ENCODE measurements at regions not wholly inside any gene's neighbourhood (a gene's known extent, or its start where the extent isn't known, plus 50 kb on each side); places are given as distances from the start of the nearest gene placed in this dataset.
"Not testable (repeated sequence)": the region's sequence is repeated elsewhere in the genome, so short reads cannot be mapped to it uniquely, and the experiment has no call there.

DNA sequence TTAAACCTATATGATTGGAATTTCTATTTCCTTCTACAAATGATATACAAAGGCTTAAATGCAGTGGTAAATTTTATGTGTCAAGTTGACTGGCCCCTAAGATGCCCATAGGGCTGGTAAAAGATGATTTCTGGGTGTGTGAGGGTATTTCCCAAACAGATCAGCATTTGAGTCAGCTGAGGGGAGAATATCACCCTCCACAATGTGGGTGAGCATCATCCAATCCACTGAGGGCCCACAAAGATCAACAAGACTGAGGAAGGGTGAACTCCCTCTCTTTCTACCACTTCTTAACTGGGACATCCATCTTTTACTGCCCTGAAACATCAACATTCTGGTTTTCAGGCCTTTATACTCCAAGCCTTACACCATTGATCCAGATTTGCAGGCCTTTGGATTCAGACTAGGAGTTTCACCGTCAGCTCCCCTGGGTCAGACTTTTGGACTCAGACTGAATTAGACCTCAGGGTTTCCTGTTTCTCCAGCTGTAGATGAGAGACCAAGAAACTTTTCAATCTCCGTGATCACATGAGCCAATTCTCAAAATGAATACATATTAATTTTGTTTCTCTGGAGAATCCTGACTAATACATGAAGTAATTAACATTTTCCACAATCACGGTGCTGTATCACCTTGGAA lies 1020.7 kb upstream of the SLIT2 start:
- no peak overlapping the region for H3K9ac ChIP-seq (ENCODE audit: low read depth in 1 of 2, low read length in 2 of 2)
- no peaks in the 10 kb centered on the region for H3K36me3 ChIP-seq (ENCODE audit: control insufficient read depth in 2 of 2, insufficient read depth in 2 of 2, low read length in 2 of 2)
- no peaks in the 10 kb centered on the region for H3K4me1 ChIP-seq (ENCODE audit: control insufficient read depth in 2 of 2, insufficient read depth in 2 of 2, low read length in 2 of 2)
- H3K9me3 ChIP-seq (ENCODE audit: control insufficient read depth in 2 of 2, low read length in 2 of 2) = no peaks in the 10 kb centered on the region
- H3K27ac ChIP-seq (ENCODE audit: low read depth in 2 of 2, low read length in 2 of 2) = no peak overlapping the region
- no peaks in the 10 kb centered on the region for H3K27me3 ChIP-seq (ENCODE audit: control insufficient read depth in 2 of 2, insufficient read depth in 2 of 2, low read length in 2 of 2)
- no peak overlapping the region for H3K4me3 ChIP-seq (ENCODE audit: low read length in 2 of 2)

DNA sequence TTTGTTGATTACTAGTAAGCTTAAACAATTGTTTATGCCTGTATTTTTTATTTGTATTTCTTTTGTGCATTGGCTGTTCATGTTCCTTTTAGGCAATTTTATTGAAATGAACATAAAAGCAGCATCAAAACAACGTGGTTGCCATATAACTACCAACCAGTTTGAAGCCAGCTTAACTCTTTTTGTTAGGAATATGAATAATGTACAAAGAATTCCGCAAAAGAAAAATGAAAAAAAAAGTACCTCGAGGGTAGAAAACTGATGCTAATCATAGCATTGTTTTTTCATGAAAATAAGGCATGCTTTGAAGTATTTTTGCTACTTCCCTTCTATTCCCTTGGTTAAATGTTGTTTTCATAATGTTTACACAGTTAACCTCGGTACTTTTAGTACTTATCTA lies 1024.0 kb upstream of the SLIT2 start:
- Histone ChIP-seq H3K27me3 (ENCODE audit: control insufficient read depth in 2 of 2, insufficient read depth in 2 of 2, low read length in 2 of 2) (no peaks in the 10 kb centered on the region), H3K9ac (ENCODE audit: low read depth in 1 of 2, low read length in 2 of 2) (no peak overlapping the region), H3K36me3 (ENCODE audit: control insufficient read depth in 2 of 2, insufficient read depth in 2 of 2, low read length in 2 of 2) (no peaks in the 10 kb centered on the region), H3K4me1 (ENCODE audit: control insufficient read depth in 2 of 2, insufficient read depth in 2 of 2, low read length in 2 of 2) (no peaks in the 10 kb centered on the region), H3K9me3 (ENCODE audit: control insufficient read depth in 2 of 2, low read length in 2 of 2) (no peaks in the 10 kb centered on the region), H3K4me3 (ENCODE audit: low read length in 2 of 2) (no peak overlapping the region), H3K27ac (ENCODE audit: low read depth in 2 of 2, low read length in 2 of 2) (no peak overlapping the region)

DNA sequence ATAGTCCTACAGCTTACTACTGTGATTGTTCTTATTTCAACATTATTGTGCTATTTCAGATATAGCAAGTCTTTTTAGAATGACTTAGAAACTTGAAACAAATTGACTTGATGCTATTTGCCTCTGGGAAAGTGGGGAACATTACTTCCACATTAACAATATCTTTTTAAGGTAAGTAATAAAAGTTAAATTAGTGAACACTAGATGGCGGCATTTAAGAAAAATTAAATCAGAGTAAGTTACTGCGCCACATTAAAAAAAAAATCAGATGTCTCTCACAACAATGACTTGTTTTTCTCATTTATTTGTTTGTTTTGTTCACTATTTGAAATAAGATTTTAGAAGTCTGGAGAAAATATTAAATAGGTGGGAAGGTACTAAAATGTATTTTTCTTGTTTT lies 1026.9 kb upstream of the SLIT2 start:
- Histone ChIP-seq H3K36me3 (ENCODE audit: control insufficient read depth in 2 of 2, insufficient read depth in 2 of 2, low read length in 2 of 2) (no peaks in the 10 kb centered on the region), H3K9ac (ENCODE audit: low read depth in 1 of 2, low read length in 2 of 2) (no peak overlapping the region), H3K4me3 (ENCODE audit: low read length in 2 of 2) (no peak overlapping the region), H3K27ac (ENCODE audit: low read depth in 2 of 2, low read length in 2 of 2) (no peak overlapping the region), H3K27me3 (ENCODE audit: control insufficient read depth in 2 of 2, insufficient read depth in 2 of 2, low read length in 2 of 2) (no peaks in the 10 kb centered on the region), H3K4me1 (ENCODE audit: control insufficient read depth in 2 of 2, insufficient read depth in 2 of 2, low read length in 2 of 2) (no peaks in the 10 kb centered on the region), H3K9me3 (ENCODE audit: control insufficient read depth in 2 of 2, low read length in 2 of 2) (no peaks in the 10 kb centered on the region)

DNA sequence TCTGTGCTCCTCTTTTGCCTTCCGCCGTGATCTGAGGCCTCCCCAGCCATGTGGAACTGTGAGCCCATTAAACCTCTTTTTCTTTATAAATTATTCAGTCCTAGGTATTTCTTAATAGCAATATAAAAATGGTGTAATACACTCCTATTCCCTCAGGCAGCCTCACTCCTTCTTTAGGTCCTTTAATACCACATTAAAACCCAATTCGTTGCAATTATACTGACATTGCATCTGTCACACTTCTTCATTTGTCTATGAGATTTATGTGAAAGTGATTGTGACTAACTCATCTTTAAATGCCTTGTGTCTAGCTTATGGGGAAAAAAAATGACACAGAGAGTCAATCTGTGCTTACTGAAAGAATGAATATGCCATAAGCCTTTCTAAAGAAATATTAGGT lies 1035.2 kb upstream of the SLIT2 start:
- Histone ChIP-seq H3K9me3 (ENCODE audit: control insufficient read depth in 2 of 2, low read length in 2 of 2) (no peaks in the 10 kb centered on the region), H3K27me3 (ENCODE audit: control insufficient read depth in 2 of 2, insufficient read depth in 2 of 2, low read length in 2 of 2) (no peaks in the 10 kb centered on the region), H3K4me3 (ENCODE audit: low read length in 2 of 2) (no peak overlapping the region), H3K36me3 (ENCODE audit: control insufficient read depth in 2 of 2, insufficient read depth in 2 of 2, low read length in 2 of 2) (no peaks in the 10 kb centered on the region), H3K27ac (ENCODE audit: low read depth in 2 of 2, low read length in 2 of 2) (no peak overlapping the region), H3K9ac (ENCODE audit: low read depth in 1 of 2, low read length in 2 of 2) (no peak overlapping the region), H3K4me1 (ENCODE audit: control insufficient read depth in 2 of 2, insufficient read depth in 2 of 2, low read length in 2 of 2) (no peaks in the 10 kb centered on the region)

DNA sequence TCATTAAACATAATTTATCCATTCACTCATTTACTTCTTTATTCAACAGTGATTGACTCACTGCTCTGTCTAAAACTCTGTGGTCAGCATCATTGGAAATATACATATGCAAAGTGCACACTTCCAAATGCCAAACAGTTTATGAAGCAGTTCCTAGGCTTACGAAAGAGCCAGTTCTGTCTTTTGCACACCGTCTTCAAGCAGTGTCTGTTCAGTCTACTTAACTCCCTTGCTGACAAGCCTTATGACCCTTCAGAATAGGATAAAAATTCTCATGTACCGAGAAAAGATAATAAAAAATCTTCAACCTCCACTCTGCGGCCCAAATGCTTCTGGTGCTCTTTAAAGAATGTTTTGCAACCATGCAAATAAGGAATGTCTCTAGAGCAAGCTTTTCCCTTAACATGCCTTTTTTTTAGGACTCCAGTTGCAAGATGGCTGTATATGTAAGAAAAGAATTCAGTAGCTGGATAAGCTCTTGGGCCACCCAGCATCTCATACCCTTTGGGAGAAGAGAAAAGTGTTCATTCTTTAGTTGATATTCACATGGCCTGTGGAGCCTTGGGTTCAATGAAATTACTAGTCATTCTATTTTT lies 1037.0 kb upstream of the SLIT2 start:
- Histone ChIP-seq H3K27me3 (ENCODE audit: control insufficient read depth in 2 of 2, insufficient read depth in 2 of 2, low read length in 2 of 2) (no peaks in the 10 kb centered on the region), H3K4me1 (ENCODE audit: control insufficient read depth in 2 of 2, insufficient read depth in 2 of 2, low read length in 2 of 2) (no peaks in the 10 kb centered on the region), H3K4me3 (ENCODE audit: low read length in 2 of 2) (no peak overlapping the region), H3K9me3 (ENCODE audit: control insufficient read depth in 2 of 2, low read length in 2 of 2) (no peaks in the 10 kb centered on the region), H3K9ac (ENCODE audit: low read depth in 1 of 2, low read length in 2 of 2) (no peak overlapping the region), H3K36me3 (ENCODE audit: control insufficient read depth in 2 of 2, insufficient read depth in 2 of 2, low read length in 2 of 2) (no peaks in the 10 kb centered on the region), H3K27ac (ENCODE audit: low read depth in 2 of 2, low read length in 2 of 2) (no peak overlapping the region)

DNA sequence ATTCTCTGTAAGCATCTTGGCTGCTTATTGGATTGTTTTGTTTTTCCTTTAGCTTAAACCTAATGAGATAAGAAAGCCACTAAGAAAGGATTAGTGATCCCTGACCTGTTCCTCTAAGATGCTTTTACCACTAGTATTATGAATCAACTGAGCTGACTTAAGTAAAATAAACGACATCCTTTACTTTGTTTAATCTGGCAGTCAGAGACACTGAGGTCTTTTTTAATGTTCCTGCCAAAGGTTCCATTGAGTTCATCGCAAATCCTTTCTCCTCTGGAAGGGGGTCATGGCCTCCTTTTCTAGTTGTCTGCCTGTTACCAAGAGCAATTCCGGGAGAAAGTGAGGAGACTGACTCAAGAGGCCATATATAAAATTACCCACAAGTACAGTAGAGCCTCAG lies 1038.3 kb upstream of the SLIT2 start:
- H3K9ac ChIP-seq (ENCODE audit: low read depth in 1 of 2, low read length in 2 of 2) = no peak overlapping the region

DNA sequence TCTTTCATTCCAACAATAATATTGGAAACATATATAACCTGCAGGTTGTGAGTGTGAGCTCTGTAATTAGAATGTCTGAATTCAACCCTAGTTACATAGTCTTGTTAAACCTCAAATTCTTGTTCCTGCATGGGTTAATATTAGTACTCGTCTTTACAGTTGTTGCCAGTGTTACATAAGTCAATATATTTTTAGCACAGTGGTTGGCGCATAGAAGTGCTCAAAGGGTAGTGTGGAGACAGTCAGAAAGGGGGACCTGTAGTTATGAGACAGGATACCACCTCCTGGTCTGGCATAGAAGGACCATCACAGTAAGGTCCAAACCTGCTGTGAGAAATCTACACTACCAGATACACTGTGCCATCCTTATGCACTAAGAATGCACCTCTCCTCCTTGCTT lies 1045.9 kb upstream of the SLIT2 start:
- Histone ChIP-seq H3K36me3 (ENCODE audit: control insufficient read depth in 2 of 2, insufficient read depth in 2 of 2, low read length in 2 of 2) (no peaks in the 10 kb centered on the region), H3K4me1 (ENCODE audit: control insufficient read depth in 2 of 2, insufficient read depth in 2 of 2, low read length in 2 of 2) (no peaks in the 10 kb centered on the region), H3K9me3 (ENCODE audit: control insufficient read depth in 2 of 2, low read length in 2 of 2) (no peaks in the 10 kb centered on the region), H3K9ac (ENCODE audit: low read depth in 1 of 2, low read length in 2 of 2) (no peak overlapping the region), H3K4me3 (ENCODE audit: low read length in 2 of 2) (no peak overlapping the region), H3K27me3 (ENCODE audit: control insufficient read depth in 2 of 2, insufficient read depth in 2 of 2, low read length in 2 of 2) (no peaks in the 10 kb centered on the region), H3K27ac (ENCODE audit: low read depth in 2 of 2, low read length in 2 of 2) (no peak overlapping the region)

More for the DNA sequence above, 1038.3 kb upstream of the SLIT2 start:
- no peaks in the 10 kb centered on the region for H3K9me3 ChIP-seq (ENCODE audit: control insufficient read depth in 2 of 2, low read length in 2 of 2)
- H3K27me3 ChIP-seq (ENCODE audit: control insufficient read depth in 2 of 2, insufficient read depth in 2 of 2, low read length in 2 of 2) = no peaks in the 10 kb centered on the region
- no peak overlapping the region for H3K4me3 ChIP-seq (ENCODE audit: low read length in 2 of 2)
- no peak overlapping the region for H3K27ac ChIP-seq (ENCODE audit: low read depth in 2 of 2, low read length in 2 of 2)
- no peaks in the 10 kb centered on the region for H3K36me3 ChIP-seq (ENCODE audit: control insufficient read depth in 2 of 2, insufficient read depth in 2 of 2, low read length in 2 of 2)
- H3K4me1 ChIP-seq (ENCODE audit: control insufficient read depth in 2 of 2, insufficient read depth in 2 of 2, low read length in 2 of 2) = no peaks in the 10 kb centered on the region

DNA sequence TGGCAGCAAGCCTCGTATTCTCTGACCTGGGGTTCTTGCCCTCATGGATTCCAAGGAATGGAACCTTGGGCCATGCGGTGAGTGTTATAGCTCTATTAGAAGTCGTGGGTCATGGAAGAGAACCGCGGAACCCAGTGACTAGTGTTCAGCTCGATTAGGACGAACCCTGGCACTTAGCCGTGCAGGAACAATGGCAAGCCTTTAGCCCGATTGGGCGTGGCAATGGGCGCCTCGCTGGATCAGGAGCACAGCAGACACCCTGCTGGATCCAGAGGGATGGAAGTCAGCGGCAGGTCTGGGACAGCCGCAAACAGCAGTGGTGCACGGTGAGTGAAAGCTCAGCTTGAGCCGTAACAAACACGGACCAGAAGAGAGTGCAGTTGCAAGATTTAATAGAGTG lies 1053.9 kb upstream of the SLIT2 start:
- H3K27me3 ChIP-seq (ENCODE audit: control insufficient read depth in 2 of 2, insufficient read depth in 2 of 2, low read length in 2 of 2); H3K27ac ChIP-seq (ENCODE audit: low read depth in 2 of 2, low read length in 2 of 2); H3K36me3 ChIP-seq (ENCODE audit: control insufficient read depth in 2 of 2, insufficient read depth in 2 of 2, low read length in 2 of 2); H3K4me3 ChIP-seq (ENCODE audit: low read length in 2 of 2); H3K9me3 ChIP-seq (ENCODE audit: control insufficient read depth in 2 of 2, low read length in 2 of 2); H3K9ac ChIP-seq (ENCODE audit: low read depth in 1 of 2, low read length in 2 of 2): not testable (repeated sequence)
- H3K4me1 ChIP-seq (ENCODE audit: control insufficient read depth in 2 of 2, insufficient read depth in 2 of 2, low read length in 2 of 2) = peaks cover 6 to 11% of the 10 kb centered on the region in 2 donors

DNA sequence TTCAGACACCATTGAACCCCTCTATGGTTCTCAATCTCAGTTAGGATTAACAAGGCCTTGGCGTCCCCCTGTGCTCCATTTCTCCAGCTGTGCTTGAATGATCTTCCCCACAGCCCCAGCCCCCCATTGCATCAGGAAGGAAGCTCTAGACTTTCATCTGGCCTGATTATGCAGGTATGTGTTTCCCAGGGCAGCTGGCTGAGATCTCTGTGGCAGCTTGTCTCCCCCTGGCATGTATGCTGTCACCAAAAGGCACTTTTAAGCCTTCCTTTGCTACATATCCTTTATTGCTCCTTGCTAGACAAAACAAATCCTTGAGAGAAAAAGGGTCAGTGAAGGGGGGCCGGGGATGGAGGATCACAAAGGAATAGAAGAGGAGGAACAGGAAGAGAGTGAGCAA lies 1056.0 kb upstream of the SLIT2 start:
- H3K4me3 ChIP-seq (ENCODE audit: low read length in 2 of 2) = no peak overlapping the region
- H3K4me1 ChIP-seq (ENCODE audit: control insufficient read depth in 2 of 2, insufficient read depth in 2 of 2, low read length in 2 of 2) = peaks cover 6 to 11% of the 10 kb centered on the region in 2 donors
- no peak overlapping the region for H3K27ac ChIP-seq (ENCODE audit: low read depth in 2 of 2, low read length in 2 of 2)
- H3K9ac ChIP-seq (ENCODE audit: low read depth in 1 of 2, low read length in 2 of 2) = no peak overlapping the region
- no peaks in the 10 kb centered on the region for H3K27me3 ChIP-seq (ENCODE audit: control insufficient read depth in 2 of 2, insufficient read depth in 2 of 2, low read length in 2 of 2)
- H3K9me3 ChIP-seq (ENCODE audit: control insufficient read depth in 2 of 2, low read length in 2 of 2) = no peaks in the 10 kb centered on the region
- no peaks in the 10 kb centered on the region for H3K36me3 ChIP-seq (ENCODE audit: control insufficient read depth in 2 of 2, insufficient read depth in 2 of 2, low read length in 2 of 2)

DNA sequence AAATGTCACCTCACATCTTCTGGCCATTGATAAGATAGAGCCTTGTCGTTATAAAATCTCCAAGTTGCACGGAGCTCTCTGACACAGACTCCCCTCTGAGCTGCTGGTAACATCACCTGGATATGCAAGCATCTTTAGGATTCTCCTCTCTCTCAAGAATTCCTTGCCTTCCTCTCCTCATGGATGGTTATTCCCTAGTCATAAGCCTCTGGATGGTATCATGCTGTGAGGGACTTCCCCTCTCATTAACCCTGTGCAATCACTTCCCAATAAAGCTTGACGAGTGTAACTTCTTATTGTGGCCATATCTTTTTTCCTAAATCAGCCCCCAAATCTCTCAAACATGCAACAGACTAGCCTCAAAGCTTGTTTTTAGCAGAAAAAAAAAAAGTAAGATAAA lies 1057.0 kb upstream of the SLIT2 start:
- no peak overlapping the region for H3K27ac ChIP-seq (ENCODE audit: low read depth in 2 of 2, low read length in 2 of 2)
- peaks cover 6 to 11% of the 10 kb centered on the region in 2 donors for H3K4me1 ChIP-seq (ENCODE audit: control insufficient read depth in 2 of 2, insufficient read depth in 2 of 2, low read length in 2 of 2)
- no peak overlapping the region for H3K9ac ChIP-seq (ENCODE audit: low read depth in 1 of 2, low read length in 2 of 2)
- no peaks in the 10 kb centered on the region for H3K36me3 ChIP-seq (ENCODE audit: control insufficient read depth in 2 of 2, insufficient read depth in 2 of 2, low read length in 2 of 2)
- H3K9me3 ChIP-seq (ENCODE audit: control insufficient read depth in 2 of 2, low read length in 2 of 2) = no peaks in the 10 kb centered on the region
- H3K4me3 ChIP-seq (ENCODE audit: low read length in 2 of 2) = no peak overlapping the region
- no peaks in the 10 kb centered on the region for H3K27me3 ChIP-seq (ENCODE audit: control insufficient read depth in 2 of 2, insufficient read depth in 2 of 2, low read length in 2 of 2)

All from mucosa of rectum (tissue), 2 donors.